ENCODE measurements at regions not wholly inside any gene's neighbourhood (a gene's known extent, or its start where the extent isn't known, plus 50 kb on each side); places are given as distances from the start of the nearest gene placed in this dataset.
"Not testable (repeated sequence)": the region's sequence is repeated elsewhere in the genome, so short reads cannot be mapped to it uniquely, and the experiment has no call there.

DNA sequence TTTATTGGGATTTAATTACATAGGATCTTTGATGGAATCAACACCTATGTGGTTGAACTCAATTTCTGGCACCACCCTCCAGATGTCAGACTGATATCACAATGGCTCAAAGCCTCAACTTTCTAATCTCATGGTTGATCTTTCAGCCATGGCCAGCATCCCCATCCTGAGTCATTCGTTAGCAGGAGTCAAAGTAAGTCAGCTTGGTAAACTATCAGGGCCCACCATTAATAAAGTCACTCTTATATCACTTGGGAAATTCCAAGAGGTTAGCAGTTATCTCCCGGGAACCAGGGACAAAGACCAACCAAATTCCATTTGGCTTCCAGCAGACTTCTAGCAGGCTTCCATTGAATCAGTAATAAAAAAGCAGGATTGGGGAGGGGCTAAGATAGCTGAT is 50.7 kb upstream of the TNFSF4 start:
- no peak for DNase-seq

- no peak for DNase-seq
These were observed 51.5 kb upstream of the TNFSF4 start for GRCh38 chr1:173258479-173259264.

DNA sequence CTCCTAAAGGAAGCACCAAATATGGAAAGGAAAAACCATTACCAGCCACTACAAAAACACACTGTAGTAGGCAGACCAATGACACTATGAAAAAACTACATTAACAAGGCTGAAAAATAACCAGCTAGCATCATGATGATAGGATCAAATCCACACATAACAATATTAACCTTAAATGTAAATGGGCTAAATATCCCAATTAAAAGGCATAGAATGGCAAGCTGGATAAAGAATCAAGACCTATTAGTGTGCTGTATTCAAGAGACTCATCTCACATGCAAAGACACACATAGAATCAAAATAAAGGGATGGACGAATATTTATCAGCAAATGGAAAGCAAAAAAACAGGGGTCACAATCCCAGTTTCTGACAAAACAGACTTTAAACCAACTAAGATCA is 53.2 kb upstream of the TNFSF4 start:
- not testable (repeated sequence) for DNase-seq

DNA sequence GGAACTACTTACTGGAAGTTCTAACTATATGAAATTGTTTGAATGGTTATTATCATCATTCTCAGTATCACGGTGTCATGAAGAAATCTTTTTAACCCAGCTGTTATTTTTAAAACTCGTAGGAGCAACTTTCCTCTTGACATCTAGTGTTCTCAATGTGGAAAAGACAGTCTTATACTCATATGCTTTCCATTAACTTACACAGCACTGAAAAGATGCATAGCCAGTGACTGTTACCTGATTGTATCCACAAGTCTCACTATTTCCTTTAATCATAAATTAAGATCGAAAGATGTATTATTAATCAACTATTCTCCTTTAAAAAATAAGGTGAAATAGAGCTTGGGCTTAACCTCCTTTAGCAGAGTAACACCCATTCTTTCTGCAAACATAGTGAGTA is 59.7 kb upstream of the TNFSF4 start:
- DNase-seq, result no peak

GRCh38 chr1:173267453-173267945 is 60.4 kb upstream of the TNFSF4 start:
- no peak for DNase-seq

GRCh38 chr1:173268261-173268660 is 61.1 kb upstream of the TNFSF4 start:
- no peak for DNase-seq

GRCh38 chr1:173268786-173269277 is 61.7 kb upstream of the TNFSF4 start:
- no peak for DNase-seq

DNA sequence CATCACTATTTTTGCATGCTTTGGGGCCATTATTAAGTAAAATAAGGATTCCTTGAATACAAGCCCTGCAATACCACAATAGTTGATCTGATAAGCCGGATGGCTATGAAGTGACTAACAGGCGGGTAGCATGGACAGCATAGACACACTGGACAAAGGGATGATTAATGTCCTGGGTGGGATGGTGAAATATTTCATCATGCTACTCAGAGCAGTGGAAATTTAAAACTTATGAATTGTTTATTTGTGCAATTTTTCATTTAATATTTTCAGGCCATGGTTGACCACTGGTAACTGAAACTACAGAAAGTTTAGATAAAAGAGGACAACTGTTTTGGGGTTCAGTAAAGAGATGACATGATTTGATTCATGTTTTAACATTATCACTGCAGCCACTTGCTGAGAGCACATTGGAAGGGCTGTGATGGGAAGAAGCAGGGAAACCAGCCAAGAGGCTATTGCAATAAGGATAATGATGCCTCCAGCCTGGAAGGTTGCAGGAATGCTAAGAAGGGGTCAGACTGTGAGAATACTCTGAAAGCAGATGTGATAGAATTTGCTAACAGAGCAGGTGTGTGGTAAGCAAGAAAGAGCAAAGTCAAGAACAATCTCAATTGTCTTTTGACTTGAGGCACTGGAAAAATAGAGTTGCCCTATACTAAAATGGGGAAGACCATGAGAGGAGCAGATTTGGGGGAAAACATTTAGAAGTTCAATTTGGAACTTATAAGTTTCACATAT is 62.5 kb upstream of the TNFSF4 start:
- no peak for DNase-seq

- DNase-seq, result no peak
These were observed 63.1 kb upstream of the TNFSF4 start for GRCh38 chr1:173270243-173270642.

DNA sequence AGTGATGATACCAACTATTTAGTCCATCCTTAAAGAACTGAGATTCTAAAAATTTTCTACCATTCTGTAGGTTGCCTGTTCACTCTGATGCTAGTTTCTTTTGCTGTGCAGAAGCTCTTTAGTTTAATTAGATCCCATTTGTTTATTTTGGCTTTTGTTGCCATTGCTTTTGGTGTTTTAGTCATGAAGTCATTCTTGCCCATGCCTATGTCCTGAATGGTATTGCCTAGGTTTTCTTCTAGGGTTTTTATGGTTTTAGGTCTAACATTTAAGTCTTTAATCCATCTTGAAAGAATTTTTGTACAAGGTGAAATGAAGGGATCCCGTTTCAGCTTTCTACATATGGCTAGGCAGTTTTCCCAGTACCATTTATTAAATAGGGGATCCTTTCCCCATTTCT is 63.9 kb upstream of the TNFSF4 start:
- DNase-seq, result not testable (repeated sequence)

- DNase-seq, result no peak
These were observed 68.4 kb upstream of the TNFSF4 start for GRCh38 chr1:173275496-173275895.

GRCh38 chr1:173276922-173277800 is 70.0 kb upstream of the TNFSF4 start:
- no peak for DNase-seq

- DNase-seq, result no peak
These were observed 73.9 kb upstream of the TNFSF4 start for GRCh38 chr1:173280899-173281660.

DNA sequence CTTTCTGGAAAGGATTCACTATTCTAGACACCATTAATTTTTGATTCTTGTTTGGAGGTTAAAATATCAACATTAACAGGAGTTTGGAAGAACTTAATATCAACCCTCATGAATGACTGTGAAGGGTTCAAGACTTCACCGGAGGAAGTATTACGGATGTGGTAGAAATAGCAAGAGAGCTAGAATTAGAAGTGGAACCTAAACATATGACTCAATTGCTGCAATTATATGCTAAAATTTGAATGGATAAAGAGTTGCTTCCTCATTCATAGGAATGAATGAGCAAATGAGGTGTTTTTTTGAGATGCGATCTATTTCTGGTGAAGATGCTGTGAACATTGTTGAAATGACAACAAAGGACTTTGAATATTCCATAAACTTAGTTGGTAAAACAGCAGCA is 77.9 kb upstream of the TNFSF4 start:
- DNase-seq, result no peak

- DNase-seq, result no peak
These were observed 80.7 kb upstream of the TNFSF4 start for GRCh38 chr1:173287785-173288184.

DNA sequence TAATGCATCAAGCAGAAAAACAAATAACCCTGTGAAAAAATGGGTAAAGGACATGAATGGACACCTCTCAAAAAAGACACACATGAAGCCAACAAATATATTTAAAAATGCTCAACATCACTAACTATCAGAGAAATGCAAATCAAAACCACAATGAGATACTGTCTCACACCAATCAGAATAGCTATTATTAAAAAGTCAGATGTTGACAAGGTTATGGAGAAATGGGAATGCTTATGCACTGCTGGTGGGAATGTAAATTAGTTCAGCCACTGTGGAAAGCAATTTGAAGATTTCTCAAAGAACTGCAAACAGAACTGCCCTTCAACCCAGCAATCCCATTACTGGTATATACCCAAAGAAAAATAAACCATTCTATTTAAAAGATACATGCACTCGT is 86.6 kb upstream of the TNFSF4 start:
- no peak for DNase-seq

- DNase-seq, result no peak
These were observed 87.7 kb upstream of the TNFSF4 start for GRCh38 chr1:173294843-173295242.

GRCh38 chr1:173295391-173295790 is 88.3 kb upstream of the TNFSF4 start:
- DNase-seq, result no peak

- DNase-seq, result no peak
These were observed 88.9 kb upstream of the TNFSF4 start for GRCh38 chr1:173295995-173296394.

DNA sequence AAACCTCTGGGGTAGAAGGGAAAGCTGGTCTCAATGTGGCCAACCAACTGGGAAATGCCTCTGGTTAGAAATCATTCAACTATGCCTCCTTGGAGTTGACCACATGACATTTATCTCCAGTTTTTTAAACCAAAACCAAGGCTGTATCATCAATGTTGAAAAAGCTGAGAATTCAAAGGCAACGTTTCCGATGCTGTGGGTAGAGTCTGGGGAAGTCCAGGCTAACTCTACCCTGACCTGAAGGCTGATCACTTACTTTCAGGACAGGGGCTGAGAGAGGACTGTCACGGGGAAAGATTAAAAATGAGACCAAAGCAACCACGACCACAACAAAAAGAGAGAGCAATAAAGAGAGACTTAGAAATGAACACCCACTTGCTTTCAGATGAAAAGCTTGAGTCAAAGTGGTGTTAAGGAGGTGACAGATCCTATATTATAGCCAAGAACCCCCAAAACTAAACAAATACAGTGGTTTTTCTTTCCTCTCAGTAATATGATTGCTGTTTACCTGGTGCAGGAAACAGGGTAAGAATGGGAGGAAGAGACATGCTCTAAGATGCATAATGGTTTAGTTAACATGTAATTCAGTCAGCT is 90.8 kb upstream of the TNFSF4 start:
- DNase-seq, result no peak

Data from hippocampal formation (tissue), 2 donors.